Neural progenitor cell (in vitro differentiated cells): ENCODE measurements at regions not wholly inside any gene's neighbourhood (a gene's known extent, or its start where the extent isn't known, plus 50 kb on each side); places are given as distances from the start of the nearest gene placed in this dataset.

Experiments used
- CTCF ChIP-seq: fragments of 200-600 bp; sonication (generic); IDR thresholded peaks from 2 replicates; pipeline ENCODE4 v1.5.1; 2017; ENCODE audit warnings: antibody characterized with exemption, mild to moderate bottlenecking
- EZH2 ChIP-seq: fragments of 200-600 bp; sonication (generic); IDR thresholded peaks from 2 replicates; pipeline ENCODE4 v1.6.1; 2017; ENCODE audit warnings: antibody characterized with exemption, mild to moderate bottlenecking, moderate library complexity
- EZH2phosphoT487 ChIP-seq: fragments of 200-600 bp; sonication (generic); IDR thresholded peaks from 2 replicates; pipeline ENCODE4 v1.6.1; 2017; ENCODE audit warnings: antibody characterized with exemption

DNA sequence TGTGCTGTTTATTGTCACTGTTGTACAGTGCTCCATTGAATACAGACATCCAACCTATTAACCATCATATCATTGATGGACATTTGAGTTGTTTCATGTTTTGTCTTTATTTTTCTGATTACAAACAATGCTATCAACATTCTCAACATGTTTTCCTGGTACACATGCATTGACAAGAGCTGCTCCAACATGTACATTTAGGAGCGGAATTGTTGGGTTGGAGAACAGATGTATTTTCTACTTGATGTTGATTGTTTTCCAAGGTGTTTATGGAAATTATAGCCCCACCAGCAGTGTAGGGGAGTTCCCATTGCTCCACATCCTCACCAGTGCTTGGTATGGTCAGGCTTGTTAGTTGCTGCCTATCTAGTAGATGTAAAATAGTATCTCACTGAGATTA, 204.1 kb upstream of the CLINT1 start:
- no peak for TF ChIP-seq CTCF
- TF ChIP-seq EZH2phosphoT487: no peak
- no peak for TF ChIP-seq EZH2
